ENCODE measurements at regions not wholly inside any gene's neighbourhood (a gene's known extent, or its start where the extent isn't known, plus 50 kb on each side); places are given as distances from the start of the nearest gene placed in this dataset.
"Not testable (repeated sequence)": the region's sequence is repeated elsewhere in the genome, so short reads cannot be mapped to it uniquely, and the experiment has no call there.

GRCh38 chr7:66458991-66459390 lies 169.7 kb upstream of the KCTD7 start:
- not testable (repeated sequence) for DNase-seq (ENCODE audit: low read depth in 2 of 2)

DNA sequence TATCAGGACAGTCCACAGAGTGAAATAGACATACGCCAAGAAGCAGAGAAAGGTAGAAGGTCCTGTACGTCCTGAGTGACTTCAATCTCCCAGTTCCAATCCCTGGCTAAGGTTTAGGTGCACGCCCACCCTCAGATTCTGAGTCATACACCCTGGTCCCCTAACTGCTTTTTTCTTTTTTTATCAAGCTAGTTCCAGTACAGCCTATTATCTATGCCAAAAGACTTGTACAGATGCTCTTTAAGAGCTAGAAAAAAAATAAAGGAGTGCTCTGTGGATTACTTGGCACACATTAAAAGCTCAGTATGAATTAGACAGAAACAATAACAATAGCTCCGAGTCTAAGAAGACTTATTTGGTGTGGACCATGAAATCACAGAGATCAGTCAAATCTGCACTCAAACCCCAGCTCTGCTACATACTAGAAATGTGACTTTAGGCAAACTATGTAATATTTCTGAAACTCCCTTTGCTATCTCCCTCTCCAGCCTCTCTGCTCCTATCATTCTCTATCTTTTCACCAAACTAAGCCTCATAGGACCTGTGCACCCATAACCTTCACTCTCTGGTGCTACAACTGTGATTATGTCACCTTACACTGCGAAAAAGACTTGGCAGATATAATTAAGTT lies 168.8 kb upstream of the KCTD7 start:
- DNase-seq (ENCODE audit: low read depth in 2 of 2) = not testable (repeated sequence)

GRCh38 chr7:66460921-66461361 lies 167.7 kb upstream of the KCTD7 start:
- DNase-seq (ENCODE audit: low read depth in 2 of 2) = no peak

DNA sequence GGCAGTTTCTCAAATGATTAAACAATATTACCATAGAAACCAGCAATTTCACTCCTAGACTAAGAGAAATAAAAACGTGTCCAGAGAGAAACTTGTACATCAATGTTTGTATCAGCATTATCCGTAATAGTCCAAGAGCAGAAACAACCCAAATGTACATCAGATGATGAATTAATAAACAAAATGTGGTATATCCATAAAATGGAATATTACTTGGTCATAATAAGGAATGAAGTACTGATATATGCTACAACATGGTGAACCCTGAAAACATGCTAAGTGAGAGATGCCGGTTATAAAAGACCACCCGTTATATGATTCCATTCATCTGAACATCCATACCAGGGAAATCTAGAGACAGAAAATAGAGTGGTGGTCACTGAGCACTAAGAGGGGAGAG lies 167.3 kb upstream of the KCTD7 start:
- DNase-seq (ENCODE audit: low read depth in 2 of 2) = not testable (repeated sequence)

GRCh38 chr7:66462831-66463230 lies 165.8 kb upstream of the KCTD7 start:
- not testable (repeated sequence) for DNase-seq (ENCODE audit: low read depth in 2 of 2)

DNA sequence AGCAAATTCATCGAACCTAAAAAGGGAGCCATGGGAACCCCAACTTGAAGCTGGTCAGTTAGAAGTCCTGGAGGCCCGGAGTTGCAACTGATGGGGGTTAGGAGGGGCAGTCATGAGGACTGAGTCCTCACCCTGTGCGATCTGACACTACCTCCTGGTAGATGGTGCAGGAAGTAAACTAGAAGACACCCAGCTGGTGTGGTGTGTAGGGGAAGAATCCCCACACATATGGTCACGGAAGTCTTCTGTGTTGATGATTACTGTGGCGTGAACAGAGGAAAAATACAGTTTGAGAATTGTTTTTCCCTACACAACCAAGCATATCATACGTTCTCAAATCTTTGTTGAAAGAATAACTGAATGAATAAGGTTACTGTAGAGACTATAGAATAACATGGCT lies 164.6 kb upstream of the KCTD7 start:
- no peak for DNase-seq (ENCODE audit: low read depth in 2 of 2)

- DNase-seq (ENCODE audit: low read depth in 2 of 2) = no peak
These were observed 162.5 kb upstream of the KCTD7 start for GRCh38 chr7:66466081-66466600.

DNA sequence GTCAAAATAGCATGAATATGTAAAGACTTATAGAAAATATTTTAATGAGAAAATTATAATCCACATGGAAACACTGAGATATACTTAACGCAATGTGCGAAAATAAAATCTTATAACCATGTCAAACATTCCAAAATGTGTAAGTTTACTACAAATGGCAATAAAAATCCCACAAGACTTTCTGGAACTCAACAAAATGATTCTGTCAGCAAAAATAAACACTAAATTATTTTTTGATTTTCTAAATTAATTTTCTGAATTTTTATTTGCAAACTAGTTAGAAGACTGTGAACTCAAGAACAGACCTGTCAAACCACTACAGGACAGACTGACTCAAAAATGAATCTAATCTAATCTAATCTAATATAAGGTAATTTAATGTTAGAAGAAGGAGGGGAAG lies 160.8 kb upstream of the KCTD7 start:
- DNase-seq (ENCODE audit: low read depth in 2 of 2) = no peak

DNA sequence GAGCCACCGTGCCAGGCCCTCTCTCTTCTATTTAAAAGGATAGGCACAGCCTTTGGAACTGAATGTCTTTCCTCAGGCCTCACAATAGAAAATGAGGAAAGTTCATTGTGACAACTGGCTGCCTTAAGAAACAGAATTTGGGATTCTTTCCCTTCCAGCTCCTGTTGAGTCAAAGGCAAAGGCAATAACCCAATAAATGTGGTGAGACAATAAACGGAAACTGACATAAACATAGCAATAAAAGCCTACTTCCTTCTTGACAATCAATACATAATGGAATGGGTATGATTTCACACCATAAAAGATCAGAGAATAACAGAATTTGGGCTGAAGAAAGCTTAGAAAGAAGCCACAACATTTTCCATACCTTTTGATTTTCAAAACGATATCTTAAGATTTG lies 155.6 kb upstream of the KCTD7 start:
- not testable (repeated sequence) for DNase-seq (ENCODE audit: low read depth in 2 of 2)

DNA sequence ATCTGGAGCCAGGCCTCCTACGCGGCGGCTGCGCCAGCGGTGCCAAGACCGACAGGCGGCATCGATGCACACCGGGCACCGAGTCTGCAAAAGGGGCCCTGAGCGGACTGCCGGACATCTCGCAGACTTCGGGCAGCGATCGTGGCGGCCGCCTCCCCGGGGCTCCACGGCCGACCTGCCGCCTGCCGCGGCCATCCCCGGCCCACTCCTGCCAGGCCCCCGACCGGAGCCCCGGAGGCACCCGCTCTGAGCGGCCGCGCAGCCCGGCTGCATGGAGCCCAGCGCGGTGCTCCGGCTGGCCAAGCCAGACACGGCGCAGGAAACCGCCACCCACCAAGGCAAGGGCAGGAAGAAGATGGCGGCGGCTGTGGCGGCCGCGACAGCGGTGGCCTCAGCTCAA lies 154.2 kb upstream of the KCTD7 start:
- no peak for DNase-seq (ENCODE audit: low read depth in 2 of 2)

DNA sequence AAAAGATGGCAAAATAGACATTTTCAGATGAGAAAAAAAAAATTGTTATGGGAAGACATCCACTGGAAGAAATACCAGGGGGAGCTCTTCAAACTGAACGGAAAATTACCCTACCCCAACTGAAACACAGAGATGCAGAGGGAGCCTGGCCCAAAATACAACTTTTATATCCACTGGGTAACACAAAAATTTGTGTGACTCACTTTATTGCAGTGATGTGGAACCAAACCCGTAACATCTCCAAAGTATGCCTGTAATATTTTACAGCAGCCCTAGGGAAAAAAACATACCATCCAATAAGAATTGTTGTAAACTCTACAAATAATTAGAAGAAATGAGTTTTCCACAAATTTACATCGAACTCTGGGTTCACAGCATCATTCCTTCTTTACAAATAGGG lies 152.6 kb upstream of the KCTD7 start:
- DNase-seq (ENCODE audit: low read depth in 2 of 2) = not testable (repeated sequence)

DNA sequence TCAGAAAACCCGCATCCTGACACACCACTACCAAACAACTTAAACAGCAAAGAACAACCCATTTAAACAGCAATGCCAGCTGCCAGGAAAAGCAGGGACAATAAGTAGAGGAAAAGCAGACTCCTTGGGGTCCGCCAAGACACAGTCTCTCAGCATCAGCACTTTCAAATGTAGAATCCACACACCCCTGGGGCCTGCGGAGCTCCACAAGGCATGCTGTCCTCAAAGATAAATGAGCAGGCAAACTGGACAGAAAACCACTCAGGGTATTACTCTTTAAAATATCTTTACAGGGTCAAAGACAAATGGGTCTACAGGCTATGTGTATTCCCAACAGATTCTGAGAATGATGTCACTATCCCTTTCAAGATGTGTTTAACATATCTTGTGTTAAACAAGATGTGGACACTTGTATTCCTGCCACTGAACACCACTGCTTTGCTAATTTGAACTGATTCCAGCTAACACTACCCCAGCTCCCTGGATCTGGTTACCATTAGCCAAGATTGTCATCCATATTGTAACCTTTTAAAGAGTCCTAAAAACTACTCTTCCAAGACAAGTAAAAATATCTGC lies 150.8 kb upstream of the KCTD7 start:
- DNase-seq (ENCODE audit: low read depth in 2 of 2) = not testable (repeated sequence)

DNA sequence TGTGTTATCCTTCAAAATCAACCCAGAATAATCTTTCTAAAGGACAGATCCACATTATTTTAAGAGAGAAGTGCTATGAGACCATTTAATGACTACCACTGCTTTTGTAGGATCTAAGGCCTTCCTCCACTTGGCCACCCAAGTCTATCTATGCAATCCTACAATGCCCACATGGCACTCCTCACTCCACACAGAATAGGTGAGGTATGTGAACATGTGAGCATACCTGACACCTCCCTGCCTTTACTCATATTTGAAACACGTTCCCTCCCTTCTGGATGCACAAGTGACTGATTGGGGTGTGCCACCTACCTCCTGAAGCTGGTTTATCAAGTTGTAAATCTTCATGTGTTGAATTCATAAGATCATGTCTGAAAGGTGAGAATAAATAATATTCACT lies 147.5 kb upstream of the KCTD7 start:
- not testable (repeated sequence) for DNase-seq (ENCODE audit: low read depth in 2 of 2)

DNA sequence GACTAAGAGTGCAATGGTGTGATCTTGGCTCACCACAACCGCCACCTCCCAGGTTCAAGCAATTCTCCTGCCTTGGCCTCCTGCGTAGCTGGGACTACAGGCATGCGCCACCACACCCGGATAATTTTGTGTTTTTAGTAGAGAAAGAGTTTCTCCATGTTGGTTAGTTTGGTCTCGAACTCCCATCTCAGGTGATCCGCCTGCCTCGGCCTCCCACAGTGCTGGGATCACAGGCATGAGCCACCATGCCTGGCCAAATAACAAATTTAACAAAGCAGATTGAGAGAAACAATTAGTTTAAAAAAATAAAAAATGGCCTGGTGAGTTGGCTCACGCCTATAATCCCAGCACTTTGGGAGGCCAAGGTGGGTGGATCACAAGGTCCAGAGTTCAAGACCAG lies 139.6 kb upstream of the KCTD7 start:
- not testable (repeated sequence) for DNase-seq (ENCODE audit: low read depth in 2 of 2)

DNA sequence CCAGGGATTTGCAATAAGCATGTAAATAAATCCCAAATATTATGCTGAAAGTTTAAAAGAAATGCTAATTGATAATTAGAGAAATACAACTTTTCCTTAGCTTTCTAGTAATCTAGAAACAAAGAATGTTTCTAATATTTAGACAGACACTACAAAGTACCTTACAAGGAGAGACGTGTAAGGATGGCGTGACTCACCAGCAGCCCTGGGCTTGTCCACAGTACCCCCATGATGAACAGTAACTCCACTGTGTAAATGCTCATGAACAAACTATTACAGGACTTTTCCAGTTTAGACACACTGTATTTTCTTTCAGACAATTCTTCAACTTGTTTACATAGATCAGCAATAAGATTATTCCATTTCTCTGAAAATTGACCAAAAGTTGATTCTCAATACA lies 138.9 kb upstream of the KCTD7 start:
- not testable (repeated sequence) for DNase-seq (ENCODE audit: low read depth in 2 of 2)

DNA sequence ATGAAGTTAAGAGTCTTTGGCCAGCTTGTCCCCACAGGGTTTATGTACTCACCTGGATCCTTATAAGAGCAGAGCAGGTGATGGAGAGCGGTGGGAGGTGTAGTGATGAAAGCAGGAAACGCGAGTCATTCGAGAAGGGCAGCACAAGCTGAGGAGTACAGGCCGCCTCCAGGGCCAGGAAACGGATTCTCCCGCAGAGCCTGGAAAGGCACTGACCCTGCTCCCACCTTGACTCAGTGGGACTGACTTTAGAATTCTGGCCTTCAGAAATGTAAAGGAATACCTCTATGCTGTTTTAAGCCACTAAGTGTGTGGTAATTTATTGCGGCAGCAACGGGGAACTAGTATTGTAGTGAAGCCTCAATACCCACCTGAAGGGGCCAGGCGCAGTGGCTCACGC lies 137.7 kb upstream of the KCTD7 start:
- DNase-seq (ENCODE audit: low read depth in 2 of 2) = not testable (repeated sequence)

DNA sequence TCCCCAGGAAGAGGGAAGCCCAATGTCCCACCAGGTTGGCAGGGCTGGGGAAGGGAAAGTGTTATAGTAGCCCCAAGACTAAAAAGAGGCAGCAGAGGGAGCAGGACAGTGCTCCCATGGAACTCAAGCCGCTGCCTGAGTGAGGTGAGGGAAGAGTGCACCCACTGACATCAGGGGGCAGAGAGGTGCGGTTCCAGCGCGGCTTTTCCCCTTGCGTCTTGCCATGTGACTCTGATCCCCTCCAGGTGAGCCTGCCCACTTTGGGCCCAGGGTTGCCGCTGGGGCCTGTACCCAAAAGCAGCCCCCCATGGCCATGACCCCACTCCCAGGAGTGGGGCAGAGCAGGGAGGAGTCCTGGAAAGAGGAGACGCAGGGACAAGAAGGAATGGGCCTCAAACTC lies 136.3 kb upstream of the KCTD7 start:
- not testable (repeated sequence) for DNase-seq (ENCODE audit: low read depth in 2 of 2)

DNA sequence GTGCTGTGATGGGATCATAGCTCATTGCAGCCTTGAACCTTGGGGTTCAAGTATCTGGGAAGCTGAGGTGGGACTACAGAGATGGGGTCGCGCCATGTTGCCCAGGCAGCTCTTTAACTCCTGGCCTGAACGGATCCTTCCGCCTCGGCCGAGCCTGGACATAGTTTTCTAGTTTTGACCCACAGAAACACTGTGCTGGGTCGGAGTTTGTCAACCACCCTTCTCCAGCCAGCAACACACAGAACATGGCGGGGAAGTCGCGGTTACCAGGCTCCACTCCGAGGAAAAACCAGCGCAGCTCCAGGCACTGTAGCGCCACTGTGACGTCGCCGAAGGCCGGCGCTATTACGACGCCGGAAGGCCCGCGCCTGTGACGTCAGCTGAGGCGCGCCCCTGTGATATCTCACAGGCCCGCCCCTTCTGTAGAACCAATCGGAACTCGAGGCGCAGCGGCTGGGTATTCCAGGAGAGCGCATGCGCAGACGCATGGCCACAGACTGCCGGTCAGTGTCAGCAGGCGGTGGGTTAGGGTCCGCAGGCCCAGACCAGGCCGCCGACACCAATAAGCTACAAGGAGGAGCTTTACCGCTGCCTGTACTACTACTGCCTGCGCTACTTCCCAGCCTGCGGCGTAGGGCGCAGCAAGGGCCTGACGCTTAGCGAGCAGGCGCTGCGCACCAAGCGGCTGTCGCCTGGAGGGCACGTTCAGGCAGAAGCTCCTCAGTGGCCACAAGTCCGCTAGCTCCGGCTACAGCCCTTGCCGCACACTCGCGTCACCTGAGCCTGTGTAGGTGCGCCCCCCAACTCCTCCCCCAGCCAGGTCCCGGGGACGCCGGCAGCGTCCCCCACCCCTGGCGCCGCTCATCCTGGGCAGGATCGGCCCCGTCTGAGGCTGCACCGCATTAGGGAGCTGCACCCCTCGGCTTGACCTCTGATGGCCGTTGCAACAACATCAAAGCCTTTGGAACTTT lies 135.2 kb upstream of the KCTD7 start:
- peak; percentile 89 to 92 for DNase-seq (ENCODE audit: low read depth in 2 of 2)

DNA sequence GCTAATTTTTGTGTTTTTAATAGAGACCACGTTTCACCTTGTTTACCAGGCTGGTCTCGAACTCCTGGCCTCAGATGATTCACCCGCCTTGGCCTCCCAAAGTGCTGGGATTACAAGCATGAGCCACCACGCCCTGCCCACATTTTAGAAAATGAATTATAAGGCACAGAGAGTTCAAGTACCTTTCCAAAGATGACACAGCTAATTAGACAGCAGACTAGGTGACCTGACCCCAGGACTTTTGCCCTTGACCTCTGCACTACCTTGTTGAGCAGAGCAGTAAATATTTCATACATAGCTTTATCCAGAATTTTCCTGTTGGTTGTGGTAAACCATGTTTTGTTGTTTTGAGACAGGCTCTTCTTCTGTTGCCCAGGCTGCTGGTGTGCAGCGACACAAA lies 131.3 kb upstream of the KCTD7 start:
- DNase-seq (ENCODE audit: low read depth in 2 of 2) = no peak

DNA sequence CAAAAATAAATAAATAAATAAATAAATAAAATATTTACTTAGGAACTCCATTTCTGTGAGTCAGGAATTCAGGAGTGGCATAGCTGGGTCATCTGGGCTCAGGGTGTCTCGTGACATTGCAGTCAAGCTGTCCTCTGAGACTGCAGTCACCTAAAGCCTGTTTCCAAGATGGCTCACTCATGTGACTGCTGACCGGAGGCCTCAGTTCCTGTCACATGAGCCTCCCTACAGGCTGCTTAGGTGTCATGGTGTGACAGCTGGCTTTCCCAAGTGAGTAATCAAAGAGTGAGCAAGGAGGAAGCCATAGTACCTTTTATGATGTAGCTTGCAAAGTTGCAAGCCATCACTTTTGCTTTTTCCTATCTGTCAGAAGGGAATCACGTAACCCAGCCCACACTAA lies 128.6 kb upstream of the KCTD7 start:
- no peak for DNase-seq (ENCODE audit: low read depth in 2 of 2)

GRCh38 chr7:66502230-66503035 lies 126.2 kb upstream of the KCTD7 start:
- DNase-seq (ENCODE audit: low read depth in 2 of 2) = no peak

- no peak for DNase-seq (ENCODE audit: low read depth in 2 of 2)
These were observed 125.7 kb upstream of the KCTD7 start for GRCh38 chr7:66503036-66503370.

All from stimulated activated CD4-positive, alpha-beta T cell treated with anti-CD3 and anti-CD28 coated beads, Interleukin-1b, Interleukin-23, amount 100 ng/mL, for 4 hours (primary cell).